HG03378 (cell line): ENCODE measurements at regions not wholly inside any gene's neighbourhood (a gene's known extent, or its start where the extent isn't known, plus 50 kb on each side); places are given as distances from the start of the nearest gene placed in this dataset.
"Not testable (repeated sequence)": the region's sequence is repeated elsewhere in the genome, so short reads cannot be mapped to it uniquely, and the experiment has no call there.

Experiments used
- ATAC-seq: cut with Tn5 transposase; IDR thresholded peaks from one replicate; pipeline ENCODE4 v1.9.1; 2021; ENCODE audit warnings: mild to moderate bottlenecking, moderate library complexity; ENCODE audit not compliant: unreplicated experiment

GRCh38 chr18:59801576-59801975, 98.2 kb upstream of the PMAIP1 start:
- ATAC-seq = no peak

- ATAC-seq = no peak
Measured at GRCh38 chr18:59800897-59801296, 98.9 kb upstream of the PMAIP1 start.

- no peak for ATAC-seq
Measured at GRCh38 chr18:59799383-59800015, 100.3 kb upstream of the PMAIP1 start.

GRCh38 chr18:59795882-59796281, 98.7 kb upstream of the CCBE1 start:
- ATAC-seq = no peak

GRCh38 chr18:59792353-59792752, 95.1 kb upstream of the CCBE1 start:
- no peak for ATAC-seq

- ATAC-seq = not testable (repeated sequence)
Measured at GRCh38 chr18:59790346-59790936, 93.2 kb upstream of the CCBE1 start.

- ATAC-seq = no peak
Measured at GRCh38 chr18:59788791-59789106, 91.5 kb upstream of the CCBE1 start.

GRCh38 chr18:59787998-59788790, 91.0 kb upstream of the CCBE1 start:
- no peak for ATAC-seq

GRCh38 chr18:59784694-59785093, 87.5 kb upstream of the CCBE1 start:
- ATAC-seq = no peak

GRCh38 chr18:59783138-59783537, 85.9 kb upstream of the CCBE1 start:
- ATAC-seq = peak; percentile 90

GRCh38 chr18:59779979-59780378, 82.8 kb upstream of the CCBE1 start:
- no peak for ATAC-seq

GRCh38 chr18:59778434-59778833, 81.2 kb upstream of the CCBE1 start:
- no peak for ATAC-seq

- ATAC-seq = no peak
Measured at GRCh38 chr18:59777636-59778035, 80.4 kb upstream of the CCBE1 start.

GRCh38 chr18:59769129-59769865, 72.1 kb upstream of the CCBE1 start:
- ATAC-seq = no peak

GRCh38 chr18:59768409-59768808, 71.2 kb upstream of the CCBE1 start:
- no peak for ATAC-seq

GRCh38 chr18:59767732-59768131, 70.5 kb upstream of the CCBE1 start:
- no peak for ATAC-seq

- no peak for ATAC-seq
Measured at GRCh38 chr18:59765343-59765742, 68.1 kb upstream of the CCBE1 start.

- ATAC-seq = no peak
Measured at GRCh38 chr18:59764281-59764680, 67.1 kb upstream of the CCBE1 start.

- ATAC-seq = no peak
Measured at GRCh38 chr18:59763541-59764136, 66.4 kb upstream of the CCBE1 start.

GRCh38 chr18:59760619-59761600, 63.7 kb upstream of the CCBE1 start:
- no peak for ATAC-seq
